ENCODE measurements at regions not wholly inside any gene's neighbourhood (a gene's known extent, or its start where the extent isn't known, plus 50 kb on each side); places are given as distances from the start of the nearest gene placed in this dataset.

GRCh38 chr17:77886387-77886728 is 72.1 kb upstream of the TNRC6C start:
- TF ChIP-seq FOXP2 (optimal IDR thresholded peaks at IDR 0.05; ENCODE audit: borderline replicate concordance, extremely low read depth, extremely low read length, insufficient read depth) (no peak), POLR2AphosphoS5 (IDR thresholded peaks at IDR 0.05; ENCODE audit: low read depth, low read length) (no peak), SIN3A (IDR thresholded peaks at IDR 0.05; ENCODE audit: borderline replicate concordance, insufficient read depth, low read length) (no peak), REST (IDR thresholded peaks at IDR 0.05; ENCODE audit: insufficient read depth in 1 of 2, low read depth in 2 of 2, low read length in 2 of 2) (no peak), TAF1 (IDR thresholded peaks at IDR 0.05; ENCODE audit: borderline replicate concordance, insufficient read depth, low read length) (no peak)

- no peak for TF ChIP-seq POLR2AphosphoS5 (IDR thresholded peaks at IDR 0.05; ENCODE audit: low read depth, low read length)
- TF ChIP-seq FOXP2 (optimal IDR thresholded peaks at IDR 0.05; ENCODE audit: borderline replicate concordance, extremely low read depth, extremely low read length, insufficient read depth): no peak
- TF ChIP-seq TAF1 (IDR thresholded peaks at IDR 0.05; ENCODE audit: borderline replicate concordance, insufficient read depth, low read length): no peak
- no peak for TF ChIP-seq SIN3A (IDR thresholded peaks at IDR 0.05; ENCODE audit: borderline replicate concordance, insufficient read depth, low read length)
- TF ChIP-seq REST (IDR thresholded peaks at IDR 0.05; ENCODE audit: insufficient read depth in 1 of 2, low read depth in 2 of 2, low read length in 2 of 2): no peak
Measured at GRCh38 chr17:77887110-77887463, 71.4 kb upstream of the TNRC6C start.

GRCh38 chr17:77887464-77888241 is 70.8 kb upstream of the TNRC6C start:
- TF ChIP-seq SIN3A (IDR thresholded peaks at IDR 0.05; ENCODE audit: borderline replicate concordance, insufficient read depth, low read length) (no peak), TAF1 (IDR thresholded peaks at IDR 0.05; ENCODE audit: borderline replicate concordance, insufficient read depth, low read length) (no peak), FOXP2 (optimal IDR thresholded peaks at IDR 0.05; ENCODE audit: borderline replicate concordance, extremely low read depth, extremely low read length, insufficient read depth) (no peak), REST (IDR thresholded peaks at IDR 0.05; ENCODE audit: insufficient read depth in 1 of 2, low read depth in 2 of 2, low read length in 2 of 2) (no peak), POLR2AphosphoS5 (IDR thresholded peaks at IDR 0.05; ENCODE audit: low read depth, low read length) (no peak)

GRCh38 chr17:77888242-77889134 is 70.0 kb upstream of the TNRC6C start:
- TF ChIP-seq POLR2AphosphoS5 (IDR thresholded peaks at IDR 0.05; ENCODE audit: low read depth, low read length) (no peak), REST (IDR thresholded peaks at IDR 0.05; ENCODE audit: insufficient read depth in 1 of 2, low read depth in 2 of 2, low read length in 2 of 2) (no peak), TAF1 (IDR thresholded peaks at IDR 0.05; ENCODE audit: borderline replicate concordance, insufficient read depth, low read length) (no peak), SIN3A (IDR thresholded peaks at IDR 0.05; ENCODE audit: borderline replicate concordance, insufficient read depth, low read length) (no peak), FOXP2 (optimal IDR thresholded peaks at IDR 0.05; ENCODE audit: borderline replicate concordance, extremely low read depth, extremely low read length, insufficient read depth) (no peak)

All from PFSK-1 (cell line).